ENCODE measurements at regions not wholly inside any gene's neighbourhood (a gene's known extent, or its start where the extent isn't known, plus 50 kb on each side); places are given as distances from the start of the nearest gene placed in this dataset.

DNA sequence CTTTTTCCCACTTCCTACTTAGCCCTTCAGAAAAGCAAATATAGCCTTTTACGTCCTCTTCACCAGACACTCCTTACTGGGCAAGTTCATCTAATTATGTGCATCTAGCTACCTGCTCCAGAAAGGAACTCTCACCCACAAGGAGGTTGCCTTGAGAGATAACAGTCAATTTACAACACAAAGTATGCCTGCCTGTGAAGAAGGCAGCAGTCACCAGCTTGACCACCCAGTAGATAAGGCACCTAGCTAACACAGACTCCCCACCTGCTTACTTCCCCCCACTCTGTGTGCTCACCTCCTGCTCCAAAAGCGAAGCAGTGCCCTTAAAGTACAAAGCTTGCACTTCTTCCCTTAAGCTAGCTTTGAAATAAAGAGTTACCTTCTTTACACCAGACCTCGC, 111.7 kb upstream of the MRPS30 start:
- TF ChIP-seq, protein P1, sequence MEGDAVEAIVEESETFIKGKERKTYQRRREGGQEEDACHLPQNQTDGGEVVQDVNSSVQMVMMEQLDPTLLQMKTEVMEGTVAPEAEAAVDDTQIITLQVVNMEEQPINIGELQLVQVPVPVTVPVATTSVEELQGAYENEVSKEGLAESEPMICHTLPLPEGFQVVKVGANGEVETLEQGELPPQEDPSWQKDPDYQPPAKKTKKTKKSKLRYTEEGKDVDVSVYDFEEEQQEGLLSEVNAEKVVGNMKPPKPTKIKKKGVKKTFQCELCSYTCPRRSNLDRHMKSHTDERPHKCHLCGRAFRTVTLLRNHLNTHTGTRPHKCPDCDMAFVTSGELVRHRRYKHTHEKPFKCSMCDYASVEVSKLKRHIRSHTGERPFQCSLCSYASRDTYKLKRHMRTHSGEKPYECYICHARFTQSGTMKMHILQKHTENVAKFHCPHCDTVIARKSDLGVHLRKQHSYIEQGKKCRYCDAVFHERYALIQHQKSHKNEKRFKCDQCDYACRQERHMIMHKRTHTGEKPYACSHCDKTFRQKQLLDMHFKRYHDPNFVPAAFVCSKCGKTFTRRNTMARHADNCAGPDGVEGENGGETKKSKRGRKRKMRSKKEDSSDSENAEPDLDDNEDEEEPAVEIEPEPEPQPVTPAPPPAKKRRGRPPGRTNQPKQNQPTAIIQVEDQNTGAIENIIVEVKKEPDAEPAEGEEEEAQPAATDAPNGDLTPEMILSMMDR (IDR thresholded peaks at IDR 0.05), result no peak
- TF ChIP-seq POLR2A (IDR thresholded peaks at IDR 0.05), result no peak
